HepG2 (cell line): ENCODE measurements at regions not wholly inside any gene's neighbourhood (a gene's known extent, or its start where the extent isn't known, plus 50 kb on each side); places are given as distances from the start of the nearest gene placed in this dataset.

ENCODE experiments used
- ATAC-seq: fragments of 200-7000 bp; cut with Tn5 transposase; 3 replicates; pipeline ENCODE4 v1.9.1; 2020; ENCODE audit warnings: mild to moderate bottlenecking, moderate library complexity
- BruUV-seq: library from RNA; stranded (reverse); fragments of 400-500 nt; replicated peaks from 2 replicates; lab custom pipeline; 2021; lab: Mats Ljungman, UMichigan
- CTCF ChIA-PET: fragments of 300-600 bp; formaldehyde crosslinking; extraction: SDS; loops from one replicate; lab custom pipeline; 2021; ENCODE audit warnings: low total read pairs, inconsistent platforms, low intra/inter-chr PET ratio; lab: Yijun Ruan, JAX
- POLR2A ChIA-PET: fragments of 350-600 bp; sonication (Branson Sonifier 250); formaldehyde crosslinking; loops from one replicate; lab custom pipeline; 2020; ENCODE audit warnings: antibody characterized with exemption, inconsistent platforms; lab: Yijun Ruan, JAX
- DNase-seq: peaks from one replicate; pipeline ENCODE4 v3.0.0-alpha.2; 2015; ENCODE audit warnings: low spot score
- FAIRE-seq: peaks from 3 replicates; lab custom pipeline; 2011; peaks lifted over from hg19 to GRCh38; lab: Jason Lieb, UNC
- H2AFZ ChIP-seq: one replicate; pipeline ENCODE4 v1.6.1; 2011; ENCODE audit warnings: low read length, inconsistent platforms
- H3K27ac ChIP-seq: fragments of 300-600 bp; 3 replicates; pipeline ENCODE4 v1.8.0; 2011; ENCODE audit warnings: mixed run types, mild to moderate bottlenecking, mixed read lengths, low read length, inconsistent platforms; ENCODE audit not compliant: insufficient read depth; ENCODE audit errors: extremely low read length
- H3K27me3 ChIP-seq, 2 experiments: fragments of 200-600 bp in 1 of 2; 2 replicates in 1 of 2; 3 replicates in 1 of 2; pipeline versions ENCODE4 v1.6.0 to v1.8.0; 2011; ENCODE audit warnings: low read length in 2 of 2, mild to moderate bottlenecking in 2 of 2, moderate library complexity in 2 of 2, inconsistent platforms in 1 of 2; ENCODE audit not compliant: insufficient read depth in 2 of 2, control insufficient read depth in 1 of 2
- H3K36me3 ChIP-seq, 2 experiments: fragments of 200-600 bp in 1 of 2; replicated peaks in 1 of 2; 2 replicates in 1 of 2; 3 replicates in 1 of 2; pipeline versions ENCODE4 v1.5.1 to v1.8.0; 2011; ENCODE audit warnings: low read length in 2 of 2, inconsistent platforms in 1 of 2; ENCODE audit not compliant: insufficient read depth in 2 of 2, control insufficient read depth in 1 of 2
- H3K4me1 ChIP-seq: 2 replicates; pipeline ENCODE4 v1.5.1; 2012; ENCODE audit warnings: low read length, inconsistent platforms; ENCODE audit not compliant: insufficient read depth
- H3K4me2 ChIP-seq: 2 replicates; pipeline ENCODE4 v1.6.0; 2011; ENCODE audit warnings: low read depth, low read length, inconsistent platforms
- H3K4me3 ChIP-seq, 3 experiments: fragments of 200-600 bp in 1 of 3; sonication (generic), shearing (Covaris generic) in 1 of 3; replicated peaks in 1 of 3; 2 replicates each; pipeline ENCODE4 v1.5.1; 2011 to 2016; ENCODE audit warnings: low read length in 3 of 3, inconsistent platforms in 2 of 3, low read depth in 2 of 3, mild to moderate bottlenecking in 2 of 3, control low read depth in 1 of 3, mixed read lengths in 1 of 3; ENCODE audit not compliant: insufficient read depth in 1 of 3
- H3K79me2 ChIP-seq: one replicate; pipeline ENCODE4 v1.6.1; 2011; ENCODE audit warnings: low read length, inconsistent platforms; ENCODE audit not compliant: insufficient read depth
- H3K9ac ChIP-seq: 2 replicates; pipeline ENCODE4 v1.6.0; 2011; ENCODE audit warnings: mild to moderate bottlenecking, low read depth, low read length, inconsistent platforms; ENCODE audit not compliant: insufficient read depth
- H3K9me3 ChIP-seq: 2 replicates; pipeline ENCODE4 v1.5.1; 2012; ENCODE audit warnings: mild to moderate bottlenecking, low read length
- H4K20me1 ChIP-seq: 2 replicates; pipeline ENCODE4 v1.6.0; 2011; ENCODE audit warnings: inconsistent platforms, mild to moderate bottlenecking, low read length, moderate library complexity; ENCODE audit not compliant: insufficient read depth
- AFF4 ChIP-seq: sonication (generic); formaldehyde crosslinking; IDR thresholded peaks from 2 replicates; pipeline ENCODE4 v1.4.0; 2020; ENCODE audit warnings: missing genetic modification reagents
- CEBPB ChIP-seq: IDR thresholded peaks from 2 replicates; pipeline ENCODE4 v1.6.1; 2011; ENCODE audit warnings: low read depth, low read length, improper control_type of control experiment, borderline replicate concordance
- EEA1 ChIP-seq: sonication (generic); formaldehyde crosslinking; IDR thresholded peaks from 2 replicates; pipeline ENCODE4 v1.5.1; 2020; ENCODE audit warnings: mild to moderate bottlenecking, missing genetic modification reagents, borderline replicate concordance
- EP300 ChIP-seq, 3 experiments: sonication (generic) in 1 of 3; formaldehyde crosslinking in 1 of 3; IDR thresholded peaks; 2 replicates each; pipeline versions ENCODE4 v1.5.1 to v1.6.1; 2011 to 2020; ENCODE audit warnings: low read depth in 2 of 3, low read length in 2 of 3, borderline replicate concordance in 1 of 3, improper control_type of control experiment in 1 of 3, mild to moderate bottlenecking in 1 of 3, missing genetic modification reagents in 1 of 3, moderate library complexity in 1 of 3
- GATAD2A ChIP-seq: IDR thresholded peaks from 2 replicates; pipeline ENCODE4 v1.6.1; 2016
- GZF1 ChIP-seq: sonication (generic); formaldehyde crosslinking; IDR thresholded peaks from 2 replicates; pipeline ENCODE4 v1.5.1; 2020; ENCODE audit warnings: mild to moderate bottlenecking, missing genetic modification reagents
- IRF2 ChIP-seq: IDR thresholded peaks from 2 replicates; pipeline ENCODE4 v1.6.1; 2018; ENCODE audit warnings: missing genetic modification reagents, missing compliant biosample characterization
- KDM2A ChIP-seq: sonication (generic); formaldehyde crosslinking; IDR thresholded peaks from 2 replicates; pipeline ENCODE4 v1.4.0; 2020; ENCODE audit warnings: low read depth, missing genetic modification reagents, borderline replicate concordance
- MTA3 ChIP-seq: sonication (generic); formaldehyde crosslinking; IDR thresholded peaks from 2 replicates; pipeline ENCODE4 v1.4.0; 2020; ENCODE audit warnings: missing genetic modification reagents
- MZF1 ChIP-seq: sonication (generic); formaldehyde crosslinking; IDR thresholded peaks from 2 replicates; pipeline ENCODE4 v1.8.1; 2023; ENCODE audit warnings: mild to moderate bottlenecking, missing genetic modification reagents, borderline replicate concordance
- PRPF4 ChIP-seq: fragments of 200-400 bp; formaldehyde crosslinking; IDR thresholded peaks from 2 replicates; pipeline ENCODE4 v1.6.1; 2016; ENCODE audit warnings: low read length, low read depth; ENCODE audit not compliant: poor library complexity, severe bottlenecking
- SNAI1 ChIP-seq: sonication (generic); formaldehyde crosslinking; IDR thresholded peaks from 2 replicates; pipeline ENCODE4 v1.5.0; 2020; ENCODE audit warnings: mild to moderate bottlenecking, missing genetic modification reagents, borderline replicate concordance
- ZGPAT ChIP-seq: IDR thresholded peaks from 2 replicates; pipeline ENCODE4 v1.6.1; 2016; ENCODE audit warnings: mild to moderate bottlenecking
- ZNF333 ChIP-seq: sonication (generic); formaldehyde crosslinking; IDR thresholded peaks from 2 replicates; pipeline ENCODE4 v1.4.0; 2020; ENCODE audit warnings: mild to moderate bottlenecking, missing genetic modification reagents, borderline replicate concordance
- ZNF337 ChIP-seq: sonication (generic); formaldehyde crosslinking; IDR thresholded peaks from 2 replicates; pipeline ENCODE4 v1.5.1; 2020; ENCODE audit warnings: missing genetic modification reagents, low read depth, mild to moderate bottlenecking, borderline replicate concordance
- WGBS: methylation state at CpG from one replicate; pipeline ENCODE4 v1.1.6; 2017; ENCODE audit warnings: low lambda C conversion rate; 5-methylcytosine and 5-hydroxymethylcytosine counted together
- in situ Hi-C: cut with HindIII; loops from 2 replicates; pipeline ENCODE4 v1.10.0; 2017; ENCODE audit warnings: low pct_unique_long_range_greater_than_20kb; ENCODE audit not compliant: extremely low pct_ligation_motif_present
- intact Hi-C: fragments of 100-400 bp; cut with micrococcal nuclease; formaldehyde crosslinking; loops from one replicate; pipeline ENCODE4 v1.10.0; 2022; ENCODE audit not compliant: unreplicated experiment

- TF ChIP-seq ZNF337 (no peak), ZNF333 (CRISPR knock-in tag) (no peak), AFF4 (CRISPR knock-in tag) (no peak), PRPF4 (no peak), SNAI1 (CRISPR knock-in tag) (no peak), GZF1 (CRISPR knock-in tag) (no peak)
Measured at GRCh38 chr18:22515250-22515649, 97.5 kb upstream of the CTAGE1 start (continued).

DNA sequence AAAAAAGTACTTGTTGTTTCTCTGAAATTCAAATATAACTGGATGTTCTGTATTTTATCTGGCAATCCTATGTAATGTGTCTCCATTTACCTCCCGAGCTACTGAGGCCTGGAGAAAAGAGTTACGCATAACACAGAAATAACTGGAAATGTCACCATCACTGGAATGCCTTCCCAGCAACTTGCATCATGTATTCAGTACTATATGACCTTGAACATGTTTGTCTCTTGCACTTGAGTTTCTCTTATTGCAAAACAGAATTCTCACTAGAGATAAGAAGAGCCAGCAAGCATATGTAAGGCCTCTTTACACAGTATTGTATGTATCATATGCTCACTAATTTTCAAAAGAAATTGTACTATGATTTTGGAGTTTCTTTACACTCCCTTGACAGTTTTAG lies 99.6 kb upstream of the CTAGE1 start:
- ChIA-PET CTCF (no interaction called here), POLR2A (no interaction called here)
- TF ChIP-seq MTA3 (CRISPR knock-in tag) (no peak), ZGPAT (CRISPR knock-in tag) (no peak), MZF1 (CRISPR knock-in tag) (no peak), EEA1 (no peak), GATAD2A (0 out of 2 replicates have a peak, but pooled peaks have one; percentile 13), IRF2 (CRISPR knock-in tag) (no peak), EP300 (IDR thresholded peaks at IDR 0.05; ENCODE audit: low read depth in 2 of 2, low read length in 2 of 2) (no peak), EP300 (CRISPR knock-in tag; IDR thresholded peaks at IDR 0.05; ENCODE audit: borderline replicate concordance) (no peak), CEBPB (peak; percentile 31; the same call in 1 of the 2 replicates), KDM2A (CRISPR knock-in tag) (no peak)
- in situ Hi-C loops = no loop called here
- H3K36me3 ChIP-seq = no peaks in the 10 kb centered on the region
- no peak for ATAC-seq
- no peaks in the 10 kb centered on the region for H3K4me1 ChIP-seq
- no peak overlapping the region for H3K4me2 ChIP-seq
- no peaks in the 10 kb centered on the region for H3K79me2 ChIP-seq
- H3K4me3 ChIP-seq = no peak overlapping the region
- H2AFZ ChIP-seq = no peak overlapping the region
- no peaks in the 10 kb centered on the region for H4K20me1 ChIP-seq
- no peak for DNase-seq
- intact Hi-C loops = no loop called here
- H3K9ac ChIP-seq = no peak overlapping the region
- no peaks in the 10 kb centered on the region; a peak in 1 of 5 replicates for H3K27me3 ChIP-seq
- BruUV-seq = no TSS peak
- no peak overlapping the region for H3K27ac ChIP-seq
- WGBS = 18% methylated on average over 2 of the region's 2 CpGs
- no peak for FAIRE-seq
- no peaks in the 10 kb centered on the region for H3K9me3 ChIP-seq
